Mucosa of rectum (tissue), 2 donors: ENCODE measurements at regions not wholly inside any gene's neighbourhood (a gene's known extent, or its start where the extent isn't known, plus 50 kb on each side); places are given as distances from the start of the nearest gene placed in this dataset.
"Not testable (repeated sequence)": the region's sequence is repeated elsewhere in the genome, so short reads cannot be mapped to it uniquely, and the experiment has no call there.

ENCODE experiments used
- H3K27ac ChIP-seq, 2 donors: one replicate each; pipeline ENCODE4 v1.7.0; 2013; ENCODE audit warnings: inconsistent platforms in 2 of 2, low read depth in 2 of 2, low read length in 2 of 2
- H3K27me3 ChIP-seq, 2 donors: one replicate each; pipeline ENCODE4 v1.7.0; 2013; ENCODE audit warnings: low read length in 2 of 2; ENCODE audit not compliant: control insufficient read depth in 2 of 2, insufficient read depth in 2 of 2
- H3K36me3 ChIP-seq, 2 donors: one replicate each; pipeline ENCODE4 v1.7.0; 2013; ENCODE audit warnings: low read length in 2 of 2; ENCODE audit not compliant: control insufficient read depth in 2 of 2, insufficient read depth in 2 of 2
- H3K4me1 ChIP-seq, 2 donors: one replicate each; pipeline ENCODE4 v1.7.0; 2013; ENCODE audit warnings: low read length in 2 of 2, mild to moderate bottlenecking in 1 of 2; ENCODE audit not compliant: control insufficient read depth in 2 of 2, insufficient read depth in 2 of 2
- H3K4me3 ChIP-seq, 2 donors: one replicate each; pipeline ENCODE4 v1.7.0; 2013; ENCODE audit warnings: low read length in 2 of 2
- H3K9ac ChIP-seq, 2 donors: one replicate each; pipeline ENCODE4 v1.7.0; 2013; ENCODE audit warnings: low read length in 2 of 2, low read depth in 1 of 2, mild to moderate bottlenecking in 1 of 2
- H3K9me3 ChIP-seq, 2 donors: one replicate each; pipeline ENCODE4 v1.7.0; 2013; ENCODE audit warnings: low read length in 2 of 2; ENCODE audit not compliant: control insufficient read depth in 2 of 2
- donor health status: healthy.
- donor health status: Normal muscosa, but diverticular disease.

- no peak overlapping the region for H3K4me3 ChIP-seq
- no peaks in the 10 kb centered on the region for H3K36me3 ChIP-seq
- no peak overlapping the region for H3K9ac ChIP-seq
- H3K9me3 ChIP-seq = peaks cover 0 to 2% of the 10 kb centered on the region in 2 donors
- no peaks in the 10 kb centered on the region for H3K27me3 ChIP-seq
- H3K4me1 ChIP-seq = no peaks in the 10 kb centered on the region
- H3K27ac ChIP-seq = no peak overlapping the region
Observed at GRCh38 chr5:23419115-23419514, 88.3 kb upstream of the PRDM9 start.

- Histone ChIP-seq H3K27ac (no peak overlapping the region), H3K9me3 (no peaks in the 10 kb centered on the region), H3K4me3 (no peak overlapping the region), H3K4me1 (no peaks in the 10 kb centered on the region), H3K9ac (no peak overlapping the region), H3K27me3 (no peaks in the 10 kb centered on the region), H3K36me3 (no peaks in the 10 kb centered on the region)
Observed at GRCh38 chr5:23412515-23412914, 94.9 kb upstream of the PRDM9 start.

GRCh38 chr5:23411994-23412393 lies 95.4 kb upstream of the PRDM9 start:
- Histone ChIP-seq H3K27me3 (no peaks in the 10 kb centered on the region), H3K9ac (no peak overlapping the region), H3K4me3 (no peak overlapping the region), H3K36me3 (no peaks in the 10 kb centered on the region), H3K27ac (no peak overlapping the region), H3K4me1 (no peaks in the 10 kb centered on the region), H3K9me3 (no peaks in the 10 kb centered on the region)

DNA sequence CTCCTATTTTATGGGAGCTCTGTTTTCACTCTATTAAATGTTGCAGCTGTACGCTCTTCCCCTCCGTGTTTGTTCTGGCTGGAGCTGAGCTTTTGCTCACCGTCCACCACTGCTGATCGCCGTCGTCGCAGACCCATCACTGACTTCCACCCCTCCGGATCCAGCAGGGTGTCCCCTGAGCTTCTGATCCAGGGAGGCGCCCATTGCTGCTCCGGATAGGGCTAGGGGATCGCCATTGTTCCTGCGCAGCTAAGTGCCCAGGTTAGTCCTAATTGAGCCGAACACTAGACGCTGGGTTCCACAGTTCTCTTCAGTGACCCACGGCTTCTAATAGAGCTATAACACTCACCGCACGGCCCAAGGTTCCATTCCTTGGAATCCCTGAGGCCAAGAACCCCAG lies 96.2 kb upstream of the PRDM9 start:
- no peak overlapping the region for H3K27ac ChIP-seq
- no peak overlapping the region for H3K4me3 ChIP-seq
- H3K9me3 ChIP-seq = no peaks in the 10 kb centered on the region
- H3K27me3 ChIP-seq = no peaks in the 10 kb centered on the region
- no peaks in the 10 kb centered on the region for H3K36me3 ChIP-seq
- no peak overlapping the region for H3K9ac ChIP-seq
- no peaks in the 10 kb centered on the region for H3K4me1 ChIP-seq

GRCh38 chr5:23410775-23411174 lies 96.6 kb upstream of the PRDM9 start:
- not testable (repeated sequence) for H3K27ac ChIP-seq, H3K27me3 ChIP-seq, H3K9ac ChIP-seq, H3K4me3 ChIP-seq, H3K4me1 ChIP-seq, H3K36me3 ChIP-seq, H3K9me3 ChIP-seq

DNA sequence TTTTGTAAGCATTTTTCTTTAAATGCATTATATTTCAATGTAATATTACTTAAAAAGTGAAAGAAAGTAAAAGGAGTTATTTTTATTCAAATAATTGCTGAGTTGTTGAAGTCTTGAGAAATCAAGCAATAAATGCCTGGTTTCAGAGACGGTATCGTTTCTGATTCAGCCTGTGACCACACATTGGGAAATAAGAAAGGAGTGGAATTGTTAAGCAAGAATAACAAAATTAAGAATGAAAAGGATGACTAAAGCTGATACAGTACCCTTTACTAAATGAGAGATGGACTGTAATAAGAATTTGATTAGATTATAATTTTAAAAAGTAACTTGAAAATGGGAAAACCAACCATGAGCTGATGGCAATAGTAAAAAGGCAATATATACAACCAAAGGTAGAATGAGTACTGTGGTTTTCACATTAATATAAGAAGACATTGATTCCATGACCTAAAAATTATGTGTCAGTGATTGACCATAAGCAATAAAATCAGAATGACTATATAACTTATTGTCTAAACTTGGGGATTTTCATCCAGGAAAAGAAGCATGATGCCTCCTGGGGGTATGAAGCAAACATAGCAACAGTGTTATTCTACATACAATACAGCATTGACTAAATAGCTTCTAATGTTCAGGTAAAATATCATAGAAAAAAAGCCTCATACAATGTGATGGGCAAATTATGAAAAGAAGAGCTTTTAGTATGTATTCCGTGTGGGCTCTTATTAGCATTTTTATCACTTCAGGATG lies 101.9 kb upstream of the PRDM9 start:
- no peaks in the 10 kb centered on the region for H3K36me3 ChIP-seq

GRCh38 chr5:23402585-23402984 lies 104.8 kb upstream of the PRDM9 start:
- Histone ChIP-seq H3K4me1 (no peaks in the 10 kb centered on the region), H3K27me3 (no peaks in the 10 kb centered on the region), H3K9ac (no peak overlapping the region), H3K36me3 (no peaks in the 10 kb centered on the region), H3K4me3 (no peak overlapping the region), H3K27ac (no peak overlapping the region), H3K9me3 (peaks cover 0 to 2% of the 10 kb centered on the region in 2 donors)

More for the DNA sequence above, 101.9 kb upstream of the PRDM9 start:
- no peak overlapping the region for H3K4me3 ChIP-seq
- no peak overlapping the region for H3K9ac ChIP-seq
- no peak overlapping the region for H3K27ac ChIP-seq
- no peaks in the 10 kb centered on the region for H3K4me1 ChIP-seq
- H3K9me3 ChIP-seq = no peaks in the 10 kb centered on the region
- H3K27me3 ChIP-seq = no peaks in the 10 kb centered on the region

DNA sequence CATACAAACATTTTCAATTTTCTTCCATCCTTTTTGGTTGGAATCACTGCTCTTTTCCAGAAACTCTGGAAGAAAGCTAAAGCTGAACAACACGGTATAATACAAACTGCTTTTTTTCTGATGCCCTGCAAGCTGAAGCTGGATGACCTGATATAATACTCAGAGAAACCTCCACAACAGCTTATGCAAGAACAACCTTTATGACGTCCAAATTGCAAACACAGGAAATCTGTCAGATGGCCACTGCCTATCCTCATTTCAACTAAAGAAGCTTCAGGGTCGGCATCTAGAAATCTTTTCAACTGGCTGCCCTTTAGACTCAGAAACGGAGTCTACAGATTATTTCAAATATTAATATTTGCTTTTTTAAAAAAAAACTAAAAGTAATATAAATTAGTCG lies 106.5 kb upstream of the PRDM9 start:
- Histone ChIP-seq H3K27me3 (no peaks in the 10 kb centered on the region), H3K9ac (no peak overlapping the region), H3K4me1 (no peaks in the 10 kb centered on the region), H3K27ac (no peak overlapping the region), H3K4me3 (no peak overlapping the region), H3K36me3 (no peaks in the 10 kb centered on the region), H3K9me3 (peaks cover 0 to 2% of the 10 kb centered on the region in 2 donors)

GRCh38 chr5:23396346-23396745 lies 111.1 kb upstream of the PRDM9 start:
- Histone ChIP-seq H3K9me3 (peaks cover 0 to 2% of the 10 kb centered on the region in 2 donors), H3K27ac (no peak overlapping the region), H3K4me1 (no peaks in the 10 kb centered on the region), H3K4me3 (no peak overlapping the region), H3K36me3 (no peaks in the 10 kb centered on the region), H3K9ac (no peak overlapping the region), H3K27me3 (no peaks in the 10 kb centered on the region)

- Histone ChIP-seq H3K27ac (no peak overlapping the region), H3K36me3 (no peaks in the 10 kb centered on the region), H3K27me3 (no peaks in the 10 kb centered on the region), H3K9me3 (peaks cover 0 to 2% of the 10 kb centered on the region in 2 donors), H3K4me1 (no peaks in the 10 kb centered on the region), H3K9ac (no peak overlapping the region), H3K4me3 (no peak overlapping the region)
Observed at GRCh38 chr5:23389291-23390101, 117.9 kb upstream of the PRDM9 start.
